ENCODE measurements at regions not wholly inside any gene's neighbourhood (a gene's known extent, or its start where the extent isn't known, plus 50 kb on each side); places are given as distances from the start of the nearest gene placed in this dataset.

- 88% methylated on average over 3 of the region's 3 CpGs; no CpG with 5 or more reads in 1 of the 2 experiments for WGBS, 2 experiments (ENCODE audit: extremely low coverage in 1 of 2, insufficient coverage in 1 of 2, insufficient read length in 1 of 2, insufficient replicate concordance in 2 of 2, low coverage in 1 of 2, low lambda C conversion rate in 2 of 2, missing lambda C conversion rate in 1 of 2)
- CTCF ChIA-PET (ENCODE audit: partially characterized antibody): interaction anchor here (0.6 to 1.7 kb wide), 2 partner anchors 60 to 144 kb away, joined by 3 to 6 read pairs; no protein-coding TSS in a partner anchor
- FAIRE-seq (no peak), DNase-seq (ENCODE audit: low read depth in 1 of 2, low spot score in 2 of 2) (no peak)
- H4K8ac ChIP-seq (ENCODE audit: extremely low read depth, insufficient read depth, low read length): no peak overlapping the region
- H3K9me3 ChIP-seq (ENCODE audit: insufficient read depth in 2 of 2, low read depth in 1 of 2, low read length in 1 of 2): no peaks in the 10 kb centered on the region
- no peak overlapping the region for H2BK120ac ChIP-seq (replicated peaks; ENCODE audit: low read depth, low read length)
- no peak overlapping the region for H2BK15ac ChIP-seq (ENCODE audit: low read length)
- H3K23me2 ChIP-seq (ENCODE audit: low read depth, low read length): no peaks in the 10 kb centered on the region
- no peaks in the 10 kb centered on the region for H3K36me3 ChIP-seq (ENCODE audit: control insufficient read depth in 2 of 4, insufficient read depth in 4 of 4, low read length in 3 of 4)
- no peak overlapping the region for H2AK5ac ChIP-seq (ENCODE audit: low read depth, low read length)
- no peak overlapping the region for H2BK5ac ChIP-seq (ENCODE audit: low read depth, low read length)
- no peak overlapping the region for H3K56ac ChIP-seq (replicated peaks; ENCODE audit: insufficient read length, low read depth, low read length)
- TF ChIP-seq SP4 (IDR thresholded peaks at IDR 0.05; ENCODE audit: low read length) (no peak), NANOG (IDR thresholded peaks at IDR 0.05; ENCODE audit: insufficient read depth, low read depth, low read length, poor library complexity, severe bottlenecking) (no peak)
- no peak overlapping the region for H4K91ac ChIP-seq (replicated peaks; ENCODE audit: insufficient read length, low read length)
- H3K79me2 ChIP-seq (ENCODE audit: control insufficient read depth in 1 of 2, insufficient read depth in 2 of 2, low read length in 2 of 2): no peaks in the 10 kb centered on the region
- H2AFZ ChIP-seq (ENCODE audit: low read length): no peak overlapping the region
- no peak overlapping the region for H3K4me3 ChIP-seq (ENCODE audit: extremely low read depth in 1 of 4, insufficient read depth in 2 of 4, low read depth in 3 of 4, low read length in 4 of 4)
- no peaks in the 10 kb centered on the region for H3K4me1 ChIP-seq (replicated peaks in 1 of 4; ENCODE audit: control insufficient read depth in 3 of 4, insufficient read depth in 4 of 4, low read length in 3 of 4)
- POLR2A ChIA-PET (ENCODE audit: partially characterized antibody): no interaction called here
- no peak overlapping the region for H3K9ac ChIP-seq (replicated peaks in 1 of 4; ENCODE audit: extremely low read depth in 1 of 4, low read depth in 3 of 4, low read length in 3 of 4)
- no peaks in the 10 kb centered on the region for H4K20me1 ChIP-seq (replicated peaks in 1 of 2; ENCODE audit: control insufficient read depth in 1 of 2, insufficient read depth in 2 of 2, low read length in 2 of 2)
- no peak overlapping the region for H3K18ac ChIP-seq (ENCODE audit: extremely low read depth, low read length)
- H3K14ac ChIP-seq (ENCODE audit: insufficient read length): no peak overlapping the region
- no peak overlapping the region for H3K4me2 ChIP-seq (ENCODE audit: insufficient read depth in 1 of 2, low read depth in 2 of 2, low read length in 2 of 2)
- H2BK12ac ChIP-seq (ENCODE audit: low read depth, low read length): no peak overlapping the region
- no peaks in the 10 kb centered on the region for H3K27me3 ChIP-seq (replicated peaks in 1 of 4; ENCODE audit: control insufficient read depth in 3 of 4, extremely low read depth in 1 of 4, insufficient read depth in 3 of 4, low read length in 3 of 4)
- H3K79me1 ChIP-seq (ENCODE audit: low read depth, low read length): no peaks in the 10 kb centered on the region
- H3K27ac ChIP-seq (ENCODE audit: low read depth, low read length): no peak overlapping the region
- H4K5ac ChIP-seq (ENCODE audit: insufficient read length, low read depth, low read length): no peak overlapping the region
- H3K4ac ChIP-seq (replicated peaks; ENCODE audit: insufficient read length, low read depth, low read length): no peak overlapping the region
- no peak overlapping the region for H2BK20ac ChIP-seq (ENCODE audit: low read length)
- H3K23ac ChIP-seq (ENCODE audit: insufficient read length): no peak overlapping the region
These were observed 58.5 kb upstream of the SH3GLB1 start for GRCh38 chr1:86645851-86646250.

All from H1 (cell line).